ENCODE measurements at regions not wholly inside any gene's neighbourhood (a gene's known extent, or its start where the extent isn't known, plus 50 kb on each side); places are given as distances from the start of the nearest gene placed in this dataset.

DNA sequence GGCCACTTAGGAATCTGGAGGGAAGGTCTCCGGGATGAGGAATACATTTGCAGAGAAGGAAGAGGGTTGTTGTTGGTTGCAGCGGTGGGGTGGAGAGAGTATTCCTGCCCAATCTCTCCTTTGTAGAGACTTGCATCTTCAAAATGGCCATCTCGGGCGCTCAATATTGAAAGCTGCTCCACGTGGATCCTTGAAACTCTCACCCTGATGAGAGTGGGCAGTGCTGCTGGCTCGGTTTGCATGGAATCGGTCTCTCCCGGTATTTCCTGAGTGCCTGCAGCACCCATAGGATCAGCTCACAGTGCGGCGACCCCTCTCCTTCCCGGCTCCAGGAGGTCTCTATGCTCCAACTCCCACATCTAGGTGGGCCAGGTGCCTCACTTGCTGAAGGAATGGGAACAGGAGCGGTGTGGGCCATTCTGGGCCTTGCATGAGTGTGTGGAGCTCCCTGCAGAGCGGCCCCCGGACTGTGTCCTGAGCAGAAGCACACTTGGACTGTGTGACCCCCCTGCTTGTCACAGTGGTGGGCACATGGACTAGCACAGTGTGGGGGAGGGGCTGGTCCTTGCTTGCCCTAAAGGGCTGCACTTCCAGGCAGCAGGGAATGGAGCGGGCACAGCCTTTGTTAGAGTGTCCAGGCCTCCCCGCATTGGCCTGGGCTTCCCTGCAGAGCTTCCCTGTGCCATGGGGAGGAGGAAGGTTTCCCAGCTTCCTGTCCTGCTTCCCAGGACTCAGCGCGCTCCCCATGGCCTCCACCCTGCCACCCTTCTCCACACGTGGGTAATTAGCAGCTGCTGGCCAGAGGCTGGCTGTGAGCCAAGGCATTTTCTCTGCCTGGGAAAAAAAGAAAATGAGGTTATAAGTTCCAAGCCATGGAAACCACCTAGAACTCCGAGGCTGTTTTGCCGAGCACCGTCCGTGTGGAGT, 139.3 kb downstream of the IRF8 start:
- FAIRE-seq (no peak), DNase-seq (ENCODE audit: insufficient read length, low spot score) (no peak)

DNA sequence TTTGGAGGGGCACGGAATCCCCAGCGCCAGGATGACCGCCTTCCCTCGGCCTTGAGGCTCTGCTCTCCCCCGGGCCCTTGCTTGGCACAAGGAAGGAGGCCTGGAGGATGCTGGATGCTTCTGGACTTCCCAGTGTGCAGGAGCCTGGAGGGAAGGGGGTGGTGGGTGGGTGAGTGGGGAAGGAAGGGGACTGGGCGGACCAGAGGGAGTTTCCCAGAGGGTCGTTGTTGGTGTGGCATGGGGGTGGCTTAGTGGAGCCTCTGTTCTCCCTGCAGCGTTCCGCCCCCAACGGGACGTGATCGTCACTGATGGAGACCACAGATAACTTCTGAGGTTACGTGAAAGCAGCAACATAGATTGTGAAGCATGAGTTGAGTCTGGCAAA, 140.0 kb downstream of the IRF8 start:
- FAIRE-seq (no peak), DNase-seq (ENCODE audit: insufficient read length, low spot score) (no peak)

DNA sequence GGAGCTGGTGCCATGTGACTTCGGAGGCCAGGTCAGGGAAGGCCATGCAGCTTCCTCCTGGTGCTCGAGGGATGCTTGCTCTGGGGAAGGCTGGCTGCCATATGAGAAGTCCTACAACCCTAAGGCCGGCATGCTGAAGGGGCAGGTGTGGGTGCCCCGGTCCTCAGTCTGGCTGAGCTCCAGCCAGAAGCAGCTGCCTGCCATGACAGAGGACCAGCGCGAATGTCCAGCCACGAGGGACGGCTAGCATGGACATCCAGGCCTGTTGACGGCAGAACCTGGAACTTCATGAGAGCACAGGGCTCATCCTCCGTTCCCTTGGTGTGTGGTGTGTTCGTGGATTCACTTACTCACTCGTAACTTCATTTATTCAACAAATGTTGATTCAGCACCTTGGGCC, 140.6 kb downstream of the IRF8 start:
- no peak for FAIRE-seq
- no peak for DNase-seq (ENCODE audit: insufficient read length, low spot score)

DNA sequence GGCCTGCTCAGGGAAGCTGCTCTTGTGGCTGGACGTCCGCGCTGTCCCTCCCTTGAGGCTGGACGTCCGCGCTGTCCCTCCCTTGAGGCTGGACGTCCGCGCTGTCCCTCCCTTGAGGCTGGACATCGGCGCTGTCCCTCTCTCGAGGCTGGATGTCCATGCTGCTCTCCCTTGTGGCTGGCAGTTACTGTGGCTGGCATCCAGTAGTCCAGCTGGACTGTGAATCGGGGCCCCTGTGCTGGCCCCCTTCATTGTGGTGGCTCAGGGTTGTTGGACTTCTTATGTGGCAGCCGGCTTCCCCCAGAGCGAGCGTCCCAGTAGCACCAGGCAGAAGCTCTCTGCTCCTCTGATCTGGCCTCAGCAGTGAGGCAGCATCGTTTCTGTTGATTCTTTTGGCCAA, 141.5 kb downstream of the IRF8 start:
- FAIRE-seq (no peak), DNase-seq (ENCODE audit: insufficient read length, low spot score) (no peak)

DNA sequence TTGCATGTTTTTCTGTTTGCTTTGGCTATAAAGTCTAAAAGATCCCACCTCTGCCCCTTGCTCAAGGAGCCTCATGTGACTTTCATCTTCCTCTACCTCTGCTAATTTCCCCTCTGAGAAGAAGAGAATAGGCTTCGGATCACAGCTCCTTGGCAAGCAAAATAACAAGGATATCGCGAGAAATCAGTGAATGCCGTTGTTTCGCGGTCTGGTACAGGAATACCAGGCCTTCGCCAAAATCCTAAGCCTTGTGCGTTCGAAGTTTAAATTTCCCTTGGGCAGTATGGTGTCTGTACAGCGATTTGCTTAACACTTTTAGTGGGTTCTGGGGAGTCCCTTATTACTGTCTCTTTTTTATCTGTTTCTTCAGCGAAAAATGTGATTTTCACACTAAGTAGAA, 142.3 kb downstream of the IRF8 start:
- FAIRE-seq, result no peak
- DNase-seq (ENCODE audit: insufficient read length, low spot score), result no peak

DNA sequence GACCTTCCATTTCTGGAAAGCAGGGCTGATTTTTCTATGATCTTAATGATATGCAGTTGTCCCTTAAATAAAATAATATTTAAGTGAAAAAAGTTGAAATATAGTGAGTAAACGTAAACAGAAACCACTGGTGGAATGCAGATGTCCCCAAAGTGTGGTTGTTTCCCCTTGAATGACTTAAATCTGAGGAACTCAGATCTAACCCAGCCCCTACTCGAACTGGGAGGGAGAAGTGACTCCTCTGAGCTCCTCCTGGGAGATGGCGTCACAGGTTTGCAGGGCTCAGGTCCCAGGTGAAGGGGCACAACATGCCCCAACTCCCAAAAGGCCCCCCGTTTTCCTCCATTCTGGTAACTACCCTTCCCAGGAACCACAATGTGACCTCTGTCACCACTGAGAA, 142.8 kb downstream of the IRF8 start:
- FAIRE-seq, result no peak
- no peak for DNase-seq (ENCODE audit: insufficient read length, low spot score)

DNA sequence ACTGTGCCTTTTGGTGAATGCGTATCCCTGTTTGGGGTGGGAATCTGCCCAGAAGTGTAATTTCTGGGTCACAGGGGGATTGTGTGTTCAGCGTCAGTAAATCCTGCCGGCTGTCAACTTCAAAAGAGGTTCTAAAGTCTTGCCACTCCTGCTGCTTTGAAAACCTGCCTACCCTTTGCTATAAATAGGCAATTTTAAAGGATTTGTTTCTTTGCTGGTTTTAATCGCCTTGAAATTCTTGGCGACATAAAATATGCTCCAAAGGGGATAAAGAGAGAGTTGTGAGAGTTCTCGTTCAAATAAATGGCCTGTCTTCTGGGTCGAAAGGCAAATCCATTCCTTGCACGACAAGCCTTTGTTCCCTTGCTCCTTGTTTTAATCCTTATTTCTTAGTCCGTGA, 143.4 kb downstream of the IRF8 start:
- no peak for FAIRE-seq
- DNase-seq (ENCODE audit: insufficient read length, low spot score), result no peak

DNA sequence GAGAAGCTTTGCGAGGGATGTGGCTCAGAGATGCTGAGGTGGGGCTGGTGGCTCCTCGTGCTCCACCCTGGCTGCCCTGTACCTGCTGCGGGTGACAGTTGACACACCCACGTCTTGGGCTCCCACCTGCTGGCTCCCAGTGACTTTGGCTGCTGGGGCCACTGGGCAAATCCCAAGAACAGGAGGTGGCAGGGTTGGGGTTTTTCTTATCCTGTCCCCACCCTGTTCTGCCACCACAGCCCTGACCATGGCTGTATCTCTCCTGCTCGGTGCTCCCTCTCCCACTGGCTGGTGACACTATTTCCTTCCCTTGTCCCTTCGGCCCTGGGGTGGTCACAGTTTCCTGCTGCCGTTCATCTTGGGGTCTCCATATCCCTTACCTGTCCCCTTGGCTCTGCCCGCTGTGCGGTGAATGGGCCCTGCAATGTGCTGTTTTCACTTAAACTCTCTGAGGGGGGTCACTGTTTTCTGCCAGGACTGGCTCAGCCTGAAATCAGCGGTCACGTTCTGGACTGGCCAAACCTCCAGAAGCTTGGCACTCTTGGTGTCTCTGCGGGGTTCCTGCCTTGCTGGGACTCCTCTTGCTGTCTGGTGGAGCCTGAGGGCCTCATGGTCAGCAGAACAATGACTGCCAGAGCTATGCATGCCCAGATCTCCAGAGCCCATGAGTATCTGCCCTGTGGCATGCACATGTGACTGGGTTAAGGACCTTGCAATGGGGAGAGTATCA, 144.2 kb downstream of the IRF8 start:
- FAIRE-seq (no peak), DNase-seq (ENCODE audit: insufficient read length, low spot score) (no peak)

DNA sequence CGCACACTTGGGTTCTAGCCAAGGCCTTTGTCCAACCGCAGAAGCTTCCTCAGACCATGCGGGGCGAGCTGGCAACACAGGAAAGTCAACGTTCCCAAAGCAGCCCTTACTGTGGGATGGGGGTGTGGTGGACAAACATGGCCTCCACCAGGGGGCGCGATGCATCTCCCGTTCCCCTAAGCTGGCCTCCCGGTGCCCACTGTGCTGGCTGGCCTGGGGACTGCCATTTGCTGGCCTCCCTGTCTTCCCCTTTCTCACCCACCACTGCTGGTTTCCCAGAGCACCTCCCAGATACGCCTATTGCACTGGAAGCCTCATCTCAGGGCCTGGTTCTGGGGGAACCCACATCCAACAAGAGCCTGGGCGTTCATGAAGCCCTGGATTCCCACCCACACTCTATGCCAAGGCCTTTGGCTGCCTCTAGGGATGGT, 145.3 kb downstream of the IRF8 start:
- DNase-seq (ENCODE audit: insufficient read length, low spot score) (peak; percentile 64), FAIRE-seq (no peak)

DNA sequence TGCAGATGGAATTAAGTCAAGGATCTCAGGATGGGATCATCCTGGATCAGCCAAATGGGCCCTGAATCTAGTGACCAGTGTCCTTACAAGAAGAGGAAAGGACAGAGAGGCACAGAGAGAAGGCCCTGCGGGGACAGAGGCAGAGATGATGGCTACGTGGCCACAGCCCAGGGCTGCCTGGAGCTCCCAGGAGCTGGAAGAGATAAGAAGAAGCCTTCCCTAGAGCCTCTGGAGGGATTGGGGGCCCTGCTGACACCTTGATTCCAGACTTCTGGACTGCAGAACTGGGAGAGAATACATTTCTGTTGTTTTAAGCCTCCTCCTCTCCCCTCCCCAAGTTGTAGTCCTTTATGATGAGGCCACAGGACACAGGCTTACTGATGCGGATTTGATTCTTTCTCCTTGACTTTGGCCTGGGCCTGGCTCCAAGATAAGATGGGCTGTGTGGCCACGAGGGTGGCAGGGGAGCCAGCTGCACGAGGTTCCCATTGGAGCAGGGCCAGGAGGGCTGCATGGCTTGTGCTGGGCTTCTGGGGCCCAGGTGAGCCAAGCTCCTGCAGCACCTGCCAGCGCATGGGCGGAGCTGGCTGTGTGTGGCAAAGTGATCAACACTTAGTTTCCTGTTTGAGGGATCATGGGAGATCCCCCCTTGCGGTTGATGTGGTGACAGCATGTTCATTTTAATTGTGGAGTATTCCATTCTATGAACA, 146.1 kb downstream of the IRF8 start:
- FAIRE-seq (no peak), DNase-seq (ENCODE audit: insufficient read length, low spot score) (no peak)

DNA sequence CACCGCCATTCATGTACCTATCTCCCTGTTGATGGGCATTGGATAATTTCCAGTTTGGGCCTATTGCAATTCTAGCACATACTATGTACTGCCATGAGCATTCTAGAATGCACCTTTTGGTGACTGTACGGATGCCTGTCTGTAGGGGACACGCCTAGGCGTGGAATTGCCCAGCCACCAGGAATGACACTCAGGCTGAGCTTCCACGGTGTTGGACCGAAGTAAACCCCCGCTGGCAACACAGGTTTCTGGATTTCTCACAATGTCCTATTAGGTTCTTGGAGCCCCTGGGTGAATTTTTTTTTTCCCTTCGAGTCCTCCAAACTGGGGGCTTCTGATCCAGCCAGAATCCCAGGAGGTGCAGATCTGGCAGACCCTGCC, 146.6 kb downstream of the IRF8 start:
- no peak for DNase-seq (ENCODE audit: insufficient read length, low spot score)
- FAIRE-seq, result no peak

DNA sequence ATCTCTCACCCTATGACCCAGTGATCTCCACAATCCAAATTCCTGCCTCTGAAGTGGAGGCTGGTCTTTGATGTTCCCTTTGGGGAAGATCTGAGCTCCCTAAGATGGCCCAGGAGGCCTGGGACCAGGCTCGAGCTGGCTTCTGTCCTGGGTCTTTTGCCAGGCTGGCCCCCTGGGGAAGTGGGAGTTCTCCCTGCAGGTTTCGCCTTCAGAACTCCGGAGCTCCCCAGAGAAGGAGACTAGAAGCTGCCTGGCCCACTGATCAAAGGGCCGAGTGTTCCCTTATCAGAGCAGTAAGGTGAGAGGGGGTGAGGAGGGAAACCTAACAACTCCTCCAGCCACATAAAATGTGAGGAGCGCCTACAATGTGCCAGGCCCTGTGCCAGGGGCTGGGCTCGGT, 147.1 kb downstream of the IRF8 start:
- no peak for FAIRE-seq
- no peak for DNase-seq (ENCODE audit: insufficient read length, low spot score)

DNA sequence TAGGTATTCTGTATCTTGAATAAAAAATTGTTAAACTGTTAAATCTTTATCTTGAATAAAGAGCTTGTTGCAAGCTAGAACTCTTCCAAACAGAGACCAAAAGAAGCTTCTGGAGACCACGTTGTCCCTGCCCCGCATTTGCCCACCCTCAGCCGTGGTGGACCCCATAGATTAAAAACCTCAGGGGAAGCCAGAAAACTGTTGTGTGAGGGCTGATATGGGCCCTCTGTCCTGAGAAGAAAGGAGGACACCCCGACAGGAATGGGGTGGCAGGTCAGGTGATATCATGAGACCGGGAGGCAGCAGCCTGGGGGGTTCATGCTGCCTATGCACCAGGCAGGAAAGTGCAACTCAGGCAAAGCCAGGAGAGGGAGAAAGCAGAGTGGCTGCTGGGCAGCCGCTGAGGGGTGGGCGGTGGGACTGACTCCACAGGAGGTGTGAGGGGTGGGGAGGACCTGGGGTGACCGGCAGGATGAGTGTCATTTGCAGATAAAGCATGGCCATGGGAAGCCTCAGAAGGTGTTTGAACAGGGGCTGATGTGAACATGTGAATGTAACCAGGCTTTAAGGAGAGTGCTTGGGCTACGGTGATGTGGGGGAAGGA, 147.8 kb downstream of the IRF8 start:
- FAIRE-seq, result no peak

DNA sequence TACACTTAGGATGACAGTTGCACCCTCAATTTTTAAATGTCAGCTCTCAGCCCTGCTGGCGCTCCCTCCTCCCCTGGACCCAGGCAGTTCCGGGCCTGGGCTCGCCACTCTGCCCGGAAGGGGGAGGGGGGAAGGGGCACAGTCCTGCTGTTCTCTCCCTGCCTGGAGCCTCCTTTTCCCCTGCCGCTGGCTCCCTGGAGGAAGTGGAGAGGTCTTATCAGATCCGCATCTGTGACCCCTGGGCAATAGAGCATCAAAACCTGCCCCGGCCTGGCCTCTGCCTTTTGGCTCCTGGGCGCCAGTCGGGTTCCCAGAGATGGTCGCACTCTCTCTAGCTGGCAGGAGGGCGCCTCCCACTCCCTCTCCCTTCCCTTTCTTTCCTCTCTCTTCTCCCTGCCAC, 149.3 kb downstream of the IRF8 start:
- FAIRE-seq (no peak), DNase-seq (ENCODE audit: insufficient read length, low spot score) (no peak)

More for the DNA sequence above, 147.8 kb downstream of the IRF8 start:
- no peak for DNase-seq (ENCODE audit: insufficient read length, low spot score)

DNA sequence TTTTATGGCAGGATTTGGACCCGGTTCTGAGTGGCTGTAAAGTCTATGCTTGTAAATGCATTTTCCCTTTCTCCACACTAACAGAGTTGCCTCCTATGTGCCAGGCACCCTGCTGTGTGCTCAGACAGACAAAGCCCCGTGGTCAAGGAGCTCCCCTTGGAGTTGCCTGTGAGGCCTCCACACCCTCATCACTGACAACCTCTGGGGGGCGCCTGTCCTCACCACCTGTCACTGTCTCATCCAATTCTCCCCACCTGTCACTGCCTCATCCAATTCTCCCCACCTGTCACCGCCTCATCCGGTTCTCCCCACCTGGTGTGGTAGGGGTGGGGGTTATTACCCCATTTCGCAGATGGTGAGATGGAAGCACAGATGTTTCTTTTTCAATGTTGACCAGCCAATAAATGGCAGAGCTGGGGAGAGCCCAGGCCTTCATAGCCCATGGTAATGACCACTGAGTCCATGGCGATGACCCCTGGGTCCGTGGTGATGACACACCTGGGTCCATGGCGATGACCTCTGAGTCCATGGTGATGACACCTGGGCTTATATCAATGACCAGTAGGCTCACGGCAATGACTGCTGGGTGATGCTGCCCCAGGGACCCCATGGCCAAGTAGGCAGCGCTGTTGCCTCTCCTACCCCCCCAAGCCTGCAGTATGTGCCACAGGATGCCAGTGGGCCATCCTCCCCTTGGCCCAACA, 150.1 kb downstream of the IRF8 start:
- no peak for DNase-seq (ENCODE audit: insufficient read length, low spot score)
- no peak for FAIRE-seq

DNA sequence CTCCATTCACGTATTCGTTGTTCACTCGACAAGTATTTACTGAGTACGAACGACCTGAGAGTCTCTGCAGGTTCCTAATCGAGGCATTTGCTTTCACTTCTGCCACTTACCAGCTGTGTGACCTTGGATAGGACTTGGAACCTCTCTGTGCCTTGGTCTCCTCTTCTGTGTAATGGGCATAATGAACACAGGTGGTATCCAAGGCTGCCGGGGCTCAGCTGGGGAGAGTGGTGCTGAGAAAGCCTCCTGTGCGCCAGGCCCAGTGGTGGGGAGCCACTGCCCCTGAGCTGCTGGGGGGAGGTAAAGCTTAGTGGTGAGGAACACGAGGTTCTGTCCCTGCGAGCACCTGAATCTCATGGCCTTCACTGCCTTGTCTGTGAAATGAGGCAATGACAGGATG, 150.7 kb downstream of the IRF8 start:
- no peak for FAIRE-seq
- DNase-seq (ENCODE audit: insufficient read length, low spot score), result no peak

DNA sequence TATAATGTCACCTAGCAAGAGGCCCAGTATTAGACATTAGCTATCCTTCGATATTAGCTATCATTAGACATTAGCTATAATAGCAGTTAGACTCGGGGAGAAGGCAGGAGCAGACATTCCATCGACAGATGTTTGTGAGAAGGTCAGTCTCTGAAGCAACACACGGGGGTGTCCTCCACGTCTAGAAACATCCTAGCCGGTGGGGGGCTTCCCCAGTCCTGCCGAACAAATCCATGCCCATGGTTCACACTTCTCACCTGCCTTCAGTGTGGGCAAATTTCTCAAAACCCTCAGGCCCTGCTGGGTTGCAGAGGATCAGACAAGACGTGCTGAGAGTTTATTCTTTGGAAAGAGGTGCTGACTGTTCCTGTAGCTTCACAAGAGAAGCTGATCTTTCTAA, 151.1 kb downstream of the IRF8 start:
- FAIRE-seq, result no peak
- DNase-seq (ENCODE audit: insufficient read length, low spot score), result no peak

DNA sequence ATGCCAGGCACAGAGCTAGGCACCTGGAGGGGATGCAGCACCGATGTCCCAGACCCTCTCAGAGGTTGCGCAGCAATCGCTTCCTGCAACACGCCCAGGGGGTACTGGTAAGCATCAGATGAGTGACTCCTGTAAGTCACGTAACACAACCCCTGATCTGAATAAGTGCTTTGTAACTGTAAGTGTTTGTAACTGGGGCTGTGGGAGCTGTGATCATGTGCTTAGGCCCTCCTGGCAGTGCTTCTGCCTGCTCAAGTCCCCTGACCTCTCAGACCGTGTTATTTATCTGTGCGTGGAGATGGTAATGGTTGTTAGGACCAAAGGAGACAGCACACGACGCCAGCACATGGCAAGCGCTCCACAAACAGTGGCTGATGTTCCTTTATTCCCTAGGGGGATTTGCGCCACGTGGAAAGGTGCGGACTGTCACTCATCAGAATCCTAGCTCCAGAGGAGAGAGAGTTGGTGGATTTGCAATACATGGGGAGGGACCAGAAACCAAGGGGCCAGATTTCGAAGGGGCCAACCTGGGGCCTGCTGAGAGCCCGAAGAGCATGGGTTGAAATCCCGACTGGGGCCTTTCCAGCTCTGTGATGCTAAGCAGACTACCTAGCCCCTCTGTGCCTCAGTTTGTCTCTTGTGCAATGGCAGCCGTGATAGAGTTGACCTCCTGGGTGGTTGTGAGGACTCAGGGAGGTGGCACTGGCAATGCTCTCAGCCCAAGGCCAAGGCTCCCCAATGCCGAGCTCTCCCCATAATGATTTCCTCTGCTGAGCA, 151.8 kb downstream of the IRF8 start:
- FAIRE-seq (no peak), DNase-seq (ENCODE audit: insufficient read length, low spot score) (no peak)

DNA sequence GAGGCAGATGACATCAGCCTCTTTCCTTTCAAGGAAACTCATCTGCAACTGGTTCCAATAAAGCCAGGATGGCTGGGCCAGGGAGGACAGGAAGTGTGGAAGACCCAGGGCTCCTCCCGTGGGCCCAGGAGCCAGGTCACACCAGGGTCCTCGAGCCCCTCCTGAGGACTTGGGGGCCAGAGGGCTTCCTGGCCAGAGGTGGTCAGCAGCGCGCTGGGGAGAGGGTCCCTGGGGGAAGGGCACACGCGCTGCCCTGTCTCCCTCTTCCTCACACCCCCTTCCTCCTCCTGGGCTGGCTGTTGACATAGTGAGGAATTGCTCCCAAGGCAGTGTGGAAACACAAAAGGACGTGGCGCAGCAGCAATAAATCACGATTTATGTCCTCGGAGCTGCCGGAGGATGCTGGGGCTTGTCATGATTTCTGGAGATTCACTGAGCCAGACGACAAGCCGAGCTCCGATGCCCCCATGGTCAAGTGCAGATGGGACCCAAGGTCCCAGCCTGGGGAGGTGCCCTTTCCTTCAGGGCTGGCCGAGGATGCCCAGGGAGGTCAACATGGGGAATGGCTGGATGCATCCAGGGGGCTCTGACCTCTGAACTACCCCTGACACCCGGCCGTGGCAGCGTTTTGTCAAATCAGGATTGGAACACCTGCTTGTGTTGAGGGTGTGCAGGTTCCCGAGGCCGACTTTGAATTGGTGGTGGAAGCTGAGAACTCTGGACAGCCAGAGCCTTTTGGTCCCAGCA, 152.6 kb downstream of the IRF8 start:
- no peak for DNase-seq (ENCODE audit: insufficient read length, low spot score)
- no peak for FAIRE-seq
